ENCODE measurements at regions not wholly inside any gene's neighbourhood (a gene's known extent, or its start where the extent isn't known, plus 50 kb on each side); places are given as distances from the start of the nearest gene placed in this dataset.

GRCh38 chr1:217273866-217274265, 357.0 kb downstream of the GPATCH2 start:
- Histone ChIP-seq H3K4me1 (ENCODE audit: control insufficient read depth, extremely low read depth, insufficient read depth, low read length) (peaks cover 2% of the 10 kb centered on the region), H3K27ac (ENCODE audit: insufficient read depth, low read length) (no peak overlapping the region), H2AFZ (ENCODE audit: low read length) (no peak overlapping the region), H3K4me2 (ENCODE audit: extremely low read depth, insufficient read depth, low read length) (no peak overlapping the region), H3K9me3 (ENCODE audit: control insufficient read depth, insufficient read depth, low read depth, low read length) (no peaks in the 10 kb centered on the region), H3K27me3 (ENCODE audit: control insufficient read depth, insufficient read depth, low read length) (no peaks in the 10 kb centered on the region), H3K36me3 (ENCODE audit: control insufficient read depth, insufficient read depth, low read length) (no peaks in the 10 kb centered on the region), H3K79me2 (ENCODE audit: control insufficient read depth, insufficient read depth, low read length) (no peaks in the 10 kb centered on the region), H3K4me3 (replicated peaks in 1 of 4; ENCODE audit: control extremely low read depth in 1 of 4, insufficient read depth in 1 of 4, low read depth in 3 of 4, low read length in 4 of 4) (no peak overlapping the region), H3K9ac (ENCODE audit: insufficient read depth, low read length) (no peak overlapping the region), H4K20me1 (ENCODE audit: control insufficient read depth, extremely low read depth, insufficient read depth, low read length) (no peaks in the 10 kb centered on the region)
- no peak for TF ChIP-seq EZH2 (IDR thresholded peaks at IDR 0.05; ENCODE audit: low read length, missing control alignments)
- DNase-seq (ENCODE audit: low read depth in 2 of 2): peak in 1 of 2 donors; percentile 49

- Histone ChIP-seq H3K9me3 (ENCODE audit: control insufficient read depth, insufficient read depth, low read depth, low read length) (no peaks in the 10 kb centered on the region), H3K4me2 (ENCODE audit: extremely low read depth, insufficient read depth, low read length) (no peak overlapping the region), H2AFZ (ENCODE audit: low read length) (no peak overlapping the region), H3K4me1 (ENCODE audit: control insufficient read depth, extremely low read depth, insufficient read depth, low read length) (peaks cover 2% of the 10 kb centered on the region), H3K36me3 (ENCODE audit: control insufficient read depth, insufficient read depth, low read length) (no peaks in the 10 kb centered on the region), H3K4me3 (replicated peaks in 1 of 4; ENCODE audit: control extremely low read depth in 1 of 4, insufficient read depth in 1 of 4, low read depth in 3 of 4, low read length in 4 of 4) (no peak overlapping the region), H3K27ac (ENCODE audit: insufficient read depth, low read length) (no peak overlapping the region), H3K9ac (ENCODE audit: insufficient read depth, low read length) (no peak overlapping the region), H3K79me2 (ENCODE audit: control insufficient read depth, insufficient read depth, low read length) (no peaks in the 10 kb centered on the region), H3K27me3 (ENCODE audit: control insufficient read depth, insufficient read depth, low read length) (no peaks in the 10 kb centered on the region), H4K20me1 (ENCODE audit: control insufficient read depth, extremely low read depth, insufficient read depth, low read length) (no peaks in the 10 kb centered on the region)
- TF ChIP-seq EZH2 (IDR thresholded peaks at IDR 0.05; ENCODE audit: low read length, missing control alignments): no peak
- no peak for TF ChIP-seq CTCF (conservative IDR thresholded peaks at IDR 0.05 in 1 of 2, IDR thresholded peaks at IDR 0.05 in 1 of 2; ENCODE audit: low read depth in 1 of 2, low read length in 2 of 2)
- DNase-seq (ENCODE audit: low read depth in 2 of 2): peak; percentile 76 to 77
Measured at GRCh38 chr1:217272385-217272784, 358.5 kb downstream of the GPATCH2 start.

GRCh38 chr1:217270101-217270500, 360.8 kb downstream of the GPATCH2 start:
- H3K27ac ChIP-seq (ENCODE audit: insufficient read depth, low read length): no peak overlapping the region
- H3K9me3 ChIP-seq (ENCODE audit: control insufficient read depth, insufficient read depth, low read depth, low read length): no peaks in the 10 kb centered on the region
- H3K36me3 ChIP-seq (ENCODE audit: control insufficient read depth, insufficient read depth, low read length): no peaks in the 10 kb centered on the region
- no peaks in the 10 kb centered on the region for H3K79me2 ChIP-seq (ENCODE audit: control insufficient read depth, insufficient read depth, low read length)
- TF ChIP-seq CTCF (conservative IDR thresholded peaks at IDR 0.05 in 1 of 2, IDR thresholded peaks at IDR 0.05 in 1 of 2; ENCODE audit: low read depth in 1 of 2, low read length in 2 of 2): no peak
- TF ChIP-seq EZH2 (IDR thresholded peaks at IDR 0.05; ENCODE audit: low read length, missing control alignments): no peak
- H3K4me1 ChIP-seq (ENCODE audit: control insufficient read depth, extremely low read depth, insufficient read depth, low read length): no peaks in the 10 kb centered on the region
- no peaks in the 10 kb centered on the region for H4K20me1 ChIP-seq (ENCODE audit: control insufficient read depth, extremely low read depth, insufficient read depth, low read length)
- no peaks in the 10 kb centered on the region for H3K27me3 ChIP-seq (ENCODE audit: control insufficient read depth, insufficient read depth, low read length)
- H2AFZ ChIP-seq (ENCODE audit: low read length): no peak overlapping the region
- DNase-seq (ENCODE audit: low read depth in 2 of 2): peak in 1 of 2 donors; percentile 6
- H3K9ac ChIP-seq (ENCODE audit: insufficient read depth, low read length): no peak overlapping the region
- no peak overlapping the region for H3K4me3 ChIP-seq (replicated peaks in 1 of 4; ENCODE audit: control extremely low read depth in 1 of 4, insufficient read depth in 1 of 4, low read depth in 3 of 4, low read length in 4 of 4)
- H3K4me2 ChIP-seq (ENCODE audit: extremely low read depth, insufficient read depth, low read length): no peak overlapping the region

Data from fibroblast of lung (primary cell).